Skeletal muscle tissue (tissue), 3 donors: ENCODE measurements at regions not wholly inside any gene's neighbourhood (a gene's known extent, or its start where the extent isn't known, plus 50 kb on each side); places are given as distances from the start of the nearest gene placed in this dataset.
"Not testable (repeated sequence)": the region's sequence is repeated elsewhere in the genome, so short reads cannot be mapped to it uniquely, and the experiment has no call there.

Experiments used
- H3K27ac ChIP-seq: one replicate; pipeline ENCODE4 v1.7.0; 2013; ENCODE audit warnings: mild to moderate bottlenecking, low read depth, low read length, inconsistent platforms
- H3K27me3 ChIP-seq, 3 donors: one replicate each; pipeline ENCODE4 v1.7.0; 2013; ENCODE audit warnings: low read length in 3 of 3; ENCODE audit not compliant: control insufficient read depth in 3 of 3, insufficient read depth in 3 of 3
- H3K36me3 ChIP-seq, 3 donors: one replicate each; pipeline ENCODE4 v1.7.0; 2013; ENCODE audit warnings: low read length in 3 of 3; ENCODE audit not compliant: control insufficient read depth in 3 of 3, insufficient read depth in 3 of 3
- H3K4me1 ChIP-seq, 3 donors: one replicate each; pipeline ENCODE4 v1.7.0; 2013; ENCODE audit warnings: low read length in 3 of 3, mild to moderate bottlenecking in 3 of 3; ENCODE audit not compliant: control insufficient read depth in 3 of 3, insufficient read depth in 3 of 3
- H3K4me3 ChIP-seq, 3 donors: one replicate each; pipeline ENCODE4 v1.7.0; 2013; ENCODE audit warnings: low read length in 3 of 3
- H3K9ac ChIP-seq, 3 donors: one replicate each; pipeline ENCODE4 v1.7.0; 2013; ENCODE audit warnings: low read length in 3 of 3, mild to moderate bottlenecking in 3 of 3, moderate library complexity in 2 of 3, low read depth in 1 of 3
- H3K9me3 ChIP-seq, 3 donors: one replicate each; pipeline ENCODE4 v1.7.0; 2013; ENCODE audit warnings: low read length in 3 of 3; ENCODE audit not compliant: control insufficient read depth in 3 of 3
- donor health status: Osteomylitis.

DNA sequence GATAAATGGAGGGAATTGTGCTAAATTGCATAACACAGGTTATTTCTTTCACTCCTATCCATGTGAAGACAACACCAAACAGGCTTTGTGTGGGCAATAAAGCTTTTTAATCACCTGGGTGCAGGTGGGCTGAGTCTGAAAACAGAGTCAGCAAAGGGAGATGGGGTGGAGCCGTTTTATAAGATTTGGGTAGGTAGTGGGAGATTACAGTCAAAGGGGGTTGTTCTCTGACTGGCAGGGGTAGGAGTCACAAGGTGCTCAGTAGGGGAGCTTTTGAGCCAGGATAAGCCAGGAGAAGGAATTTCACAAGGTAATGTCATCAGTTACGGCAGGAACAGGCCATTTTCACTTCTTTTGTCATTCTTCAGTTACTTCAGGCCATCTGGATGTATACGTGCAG lies 358.8 kb upstream of the LRP1B start:
- not testable (repeated sequence) for H3K4me3 ChIP-seq, H3K36me3 ChIP-seq, H3K9me3 ChIP-seq, H3K27me3 ChIP-seq, H3K4me1 ChIP-seq, H3K27ac ChIP-seq, H3K9ac ChIP-seq

- no peaks in the 10 kb centered on the region for H3K36me3 ChIP-seq
- H3K27me3 ChIP-seq, result no peaks in the 10 kb centered on the region
- no peak overlapping the region for H3K27ac ChIP-seq
- peaks cover 0 to 6% (median 0%) of the 10 kb centered on the region in 3 donors for H3K9me3 ChIP-seq
- no peak overlapping the region for H3K9ac ChIP-seq
- H3K4me3 ChIP-seq, result no peak overlapping the region
- no peaks in the 10 kb centered on the region for H3K4me1 ChIP-seq
Observed at GRCh38 chr2:142484111-142484510, 353.3 kb upstream of the LRP1B start.

- Histone ChIP-seq H3K9me3 (peaks cover 0 to 6% (median 0%) of the 10 kb centered on the region in 3 donors), H3K27ac (no peak overlapping the region), H3K36me3 (no peaks in the 10 kb centered on the region), H3K27me3 (no peaks in the 10 kb centered on the region), H3K4me3 (no peak overlapping the region), H3K4me1 (no peaks in the 10 kb centered on the region), H3K9ac (no peak overlapping the region)
Observed at GRCh38 chr2:142483653-142484052, 352.8 kb upstream of the LRP1B start.

GRCh38 chr2:142478206-142478605 lies 347.4 kb upstream of the LRP1B start:
- Histone ChIP-seq H3K9me3 (peaks cover 0 to 2% (median 0%) of the 10 kb centered on the region in 3 donors), H3K9ac (no peak overlapping the region), H3K36me3 (no peaks in the 10 kb centered on the region), H3K4me3 (no peak overlapping the region), H3K27me3 (no peaks in the 10 kb centered on the region), H3K4me1 (no peaks in the 10 kb centered on the region), H3K27ac (no peak overlapping the region)

GRCh38 chr2:142472382-142472781 lies 341.6 kb upstream of the LRP1B start:
- H3K4me1 ChIP-seq, result no peaks in the 10 kb centered on the region
- H3K27me3 ChIP-seq, result no peaks in the 10 kb centered on the region
- H3K36me3 ChIP-seq, result no peaks in the 10 kb centered on the region
- no peak overlapping the region for H3K4me3 ChIP-seq
- H3K9ac ChIP-seq, result no peak overlapping the region
- H3K9me3 ChIP-seq, result peaks cover 0 to 2% (median 0%) of the 10 kb centered on the region in 3 donors
- no peak overlapping the region for H3K27ac ChIP-seq

GRCh38 chr2:142467321-142467720 lies 336.5 kb upstream of the LRP1B start:
- Histone ChIP-seq H3K27me3 (peaks cover 0 to 2% (median 0%) of the 10 kb centered on the region in 3 donors), H3K27ac (no peak overlapping the region), H3K9me3 (no peaks in the 10 kb centered on the region), H3K9ac (no peak overlapping the region), H3K4me3 (no peak overlapping the region), H3K36me3 (no peaks in the 10 kb centered on the region), H3K4me1 (no peaks in the 10 kb centered on the region)

DNA sequence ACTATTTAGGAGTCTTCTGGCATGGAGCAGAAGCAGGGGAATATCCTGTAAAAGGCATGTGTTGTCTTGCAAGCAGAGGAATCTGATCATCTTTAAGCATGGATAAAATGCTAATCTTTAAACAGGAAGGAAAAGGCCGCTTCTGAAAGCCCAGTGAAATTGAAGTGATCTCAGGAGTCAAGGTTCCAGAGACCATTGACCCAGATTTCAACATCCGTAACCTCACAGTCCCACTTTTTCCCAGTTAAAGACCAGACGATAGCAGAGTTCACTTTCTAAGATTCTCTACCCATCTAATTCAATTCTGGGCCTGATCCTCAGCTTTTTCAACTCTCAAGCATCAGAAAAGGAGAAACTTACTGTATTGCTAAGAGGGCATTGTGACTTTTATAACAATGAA lies 332.2 kb upstream of the LRP1B start:
- no peak overlapping the region for H3K4me3 ChIP-seq
- no peaks in the 10 kb centered on the region for H3K4me1 ChIP-seq
- no peak overlapping the region for H3K27ac ChIP-seq
- H3K36me3 ChIP-seq, result no peaks in the 10 kb centered on the region
- peaks cover 0 to 2% (median 0%) of the 10 kb centered on the region in 3 donors for H3K27me3 ChIP-seq
- peaks cover 0 to 1% (median 0%) of the 10 kb centered on the region in 3 donors for H3K9me3 ChIP-seq
- no peak overlapping the region for H3K9ac ChIP-seq

DNA sequence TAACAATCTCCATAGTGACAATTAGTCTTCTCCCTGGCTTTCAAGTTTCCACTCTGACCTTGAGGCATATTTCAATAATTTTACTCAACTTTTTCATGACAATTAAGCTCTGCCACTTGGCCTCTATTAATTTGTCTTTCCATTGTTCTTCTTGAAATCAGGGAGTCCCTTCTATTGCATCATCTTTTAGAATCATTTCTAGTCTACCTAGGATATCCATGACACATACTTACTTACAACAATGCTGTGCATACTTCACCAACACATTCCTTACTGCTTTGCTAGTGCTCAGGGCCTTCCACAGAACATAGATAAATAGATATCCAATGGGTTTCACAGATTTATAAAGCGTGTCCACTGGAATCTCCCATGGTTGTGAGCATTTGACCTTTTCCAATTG lies 331.5 kb upstream of the LRP1B start:
- no peak overlapping the region for H3K9ac ChIP-seq
- H3K4me1 ChIP-seq, result no peaks in the 10 kb centered on the region
- H3K36me3 ChIP-seq, result no peaks in the 10 kb centered on the region
- H3K27me3 ChIP-seq, result peaks cover 0 to 2% (median 0%) of the 10 kb centered on the region in 3 donors
- H3K4me3 ChIP-seq, result no peak overlapping the region
- H3K27ac ChIP-seq, result no peak overlapping the region
- H3K9me3 ChIP-seq, result peaks cover 0 to 1% (median 0%) of the 10 kb centered on the region in 3 donors

DNA sequence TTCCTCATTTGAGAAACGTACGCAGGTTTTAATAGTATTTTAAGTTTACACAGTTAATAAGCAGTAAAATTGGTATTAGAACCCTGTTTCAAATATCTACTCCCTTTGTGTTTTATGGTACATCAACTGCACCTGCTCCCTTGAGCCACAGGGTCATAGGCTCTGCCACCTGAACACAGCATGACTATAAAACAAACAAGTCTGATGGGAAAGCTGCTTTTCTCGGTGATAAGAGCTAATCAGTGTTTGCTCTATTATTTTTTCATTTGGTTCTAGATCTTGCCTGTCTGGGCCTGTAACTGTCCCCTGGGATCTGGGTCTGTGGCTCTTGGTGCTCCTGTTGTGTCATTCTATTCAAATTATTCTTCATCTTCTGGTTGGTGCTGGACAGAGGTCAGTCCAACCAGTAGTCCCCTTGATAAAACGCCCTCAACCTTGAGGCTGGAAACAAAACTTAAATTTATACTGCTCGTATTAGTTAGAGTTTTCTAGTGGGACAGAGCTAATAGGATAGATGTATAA lies 314.8 kb upstream of the LRP1B start:
- no peaks in the 10 kb centered on the region for H3K27me3 ChIP-seq
- no peak overlapping the region for H3K4me3 ChIP-seq
- H3K9ac ChIP-seq, result no peak overlapping the region
- H3K36me3 ChIP-seq, result no peaks in the 10 kb centered on the region
- H3K4me1 ChIP-seq, result no peaks in the 10 kb centered on the region
- H3K27ac ChIP-seq, result no peak overlapping the region
- H3K9me3 ChIP-seq, result no peaks in the 10 kb centered on the region

DNA sequence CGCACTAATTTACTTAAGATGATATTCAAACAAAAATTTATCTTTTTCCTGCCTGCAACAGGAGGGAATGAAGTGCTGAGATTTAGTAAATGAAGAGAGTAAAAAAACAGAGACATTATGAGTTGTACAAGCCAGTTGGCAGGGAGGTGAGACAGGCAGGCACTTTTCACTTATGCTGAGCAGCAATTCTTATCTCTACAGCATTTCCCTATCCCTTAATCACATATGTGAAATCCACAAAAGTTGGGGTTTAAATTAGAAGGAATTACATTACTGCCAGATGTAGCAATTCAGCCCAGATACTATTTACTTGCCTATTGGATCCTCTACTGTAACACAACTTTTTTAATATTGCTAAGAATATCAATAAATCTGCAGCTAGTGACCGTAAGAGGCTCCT lies 314.2 kb upstream of the LRP1B start:
- no peak overlapping the region for H3K4me3 ChIP-seq
- no peaks in the 10 kb centered on the region for H3K4me1 ChIP-seq
- no peak overlapping the region for H3K27ac ChIP-seq
- H3K9me3 ChIP-seq, result no peaks in the 10 kb centered on the region
- no peaks in the 10 kb centered on the region for H3K36me3 ChIP-seq
- H3K9ac ChIP-seq, result no peak overlapping the region
- H3K27me3 ChIP-seq, result no peaks in the 10 kb centered on the region

DNA sequence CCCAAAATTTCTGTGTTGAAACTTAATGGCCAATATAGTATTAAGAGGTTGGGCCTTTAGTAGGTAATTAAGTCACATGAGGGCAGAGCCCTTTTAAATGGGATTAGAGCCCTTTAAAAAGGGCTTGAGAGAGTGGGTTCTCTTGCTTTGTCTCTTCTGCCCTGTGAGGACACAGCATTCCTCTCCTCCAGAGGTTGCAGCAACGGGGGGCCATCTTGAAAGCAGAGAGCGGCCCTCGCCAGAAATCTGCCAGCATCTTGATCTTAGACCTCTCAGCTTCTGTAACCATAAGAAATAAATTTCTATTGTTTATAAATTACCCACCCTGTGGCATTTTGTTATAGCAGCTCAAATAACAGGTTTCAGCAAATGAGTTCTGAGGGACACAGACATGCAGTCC lies 305.0 kb upstream of the LRP1B start:
- H3K27me3 ChIP-seq, result no peaks in the 10 kb centered on the region
- H3K27ac ChIP-seq, result no peak overlapping the region
- H3K4me1 ChIP-seq, result no peaks in the 10 kb centered on the region
- no peak overlapping the region for H3K9ac ChIP-seq
- H3K9me3 ChIP-seq, result no peaks in the 10 kb centered on the region
- H3K4me3 ChIP-seq, result no peak overlapping the region
- H3K36me3 ChIP-seq, result no peaks in the 10 kb centered on the region
